Muscle of leg (tissue), 3 donors: ENCODE measurements at regions not wholly inside any gene's neighbourhood (a gene's known extent, or its start where the extent isn't known, plus 50 kb on each side); places are given as distances from the start of the nearest gene placed in this dataset.

ENCODE experiments used
- DNase-seq: peaks from one replicate; pipeline ENCODE4 v3.0.0; 2013
- H3K27ac ChIP-seq: one replicate; pipeline ENCODE4 v1.5.1; 2013; ENCODE audit warnings: mild to moderate bottlenecking, low read length, control low read depth
- H3K27me3 ChIP-seq: one replicate; pipeline ENCODE4 v1.6.1; 2013; ENCODE audit warnings: low read length; ENCODE audit not compliant: control insufficient read depth, insufficient read depth
- H3K36me3 ChIP-seq: one replicate; pipeline ENCODE4 v1.6.1; 2013; ENCODE audit warnings: low read length; ENCODE audit not compliant: control insufficient read depth, insufficient read depth
- H3K4me1 ChIP-seq: one replicate; pipeline ENCODE4 v1.6.1; 2013; ENCODE audit warnings: low read length; ENCODE audit not compliant: control insufficient read depth, insufficient read depth
- H3K4me3 ChIP-seq: one replicate; pipeline ENCODE4 v1.5.1; 2013; ENCODE audit warnings: low read length, control low read depth
- H3K9me3 ChIP-seq: replicated peaks from 2 replicates; pipeline ENCODE4 v1.6.1; 2013; ENCODE audit warnings: low read depth, low read length; ENCODE audit not compliant: control insufficient read depth
- WGBS: methylation state at CpG from one replicate; pipeline ENCODE4 v1.1.5; 2013; ENCODE audit warnings: missing lambda C conversion rate; ENCODE audit not compliant: insufficient coverage; 5-methylcytosine and 5-hydroxymethylcytosine counted together

- no peak for DNase-seq
- Histone ChIP-seq H3K9me3 (no peaks in the 10 kb centered on the region), H3K36me3 (no peaks in the 10 kb centered on the region), H3K27ac (no peak overlapping the region), H3K4me1 (no peaks in the 10 kb centered on the region), H3K27me3 (no peaks in the 10 kb centered on the region), H3K4me3 (no peak overlapping the region)
- 100% methylated on average over 1 of the region's 1 CpG for WGBS
Observed at GRCh38 chr2:196445991-196446390, 193.5 kb upstream of the CCDC150 start.

GRCh38 chr2:196448407-196449079 lies 191.0 kb upstream of the CCDC150 start:
- Histone ChIP-seq H3K4me3 (no peak overlapping the region), H3K27ac (no peak overlapping the region), H3K4me1 (no peaks in the 10 kb centered on the region), H3K9me3 (no peaks in the 10 kb centered on the region), H3K27me3 (no peaks in the 10 kb centered on the region), H3K36me3 (no peaks in the 10 kb centered on the region)
- no peak for DNase-seq
- WGBS = 94% methylated on average over 4 of the region's 5 CpGs

- Histone ChIP-seq H3K27ac (no peak overlapping the region), H3K9me3 (no peaks in the 10 kb centered on the region), H3K27me3 (no peaks in the 10 kb centered on the region), H3K4me1 (no peaks in the 10 kb centered on the region), H3K36me3 (no peaks in the 10 kb centered on the region), H3K4me3 (no peak overlapping the region)
- no peak for DNase-seq
- WGBS = no CpG with 5 or more reads among the region's 1 CpG
Observed at GRCh38 chr2:196449083-196449482, 190.4 kb upstream of the CCDC150 start.

DNA sequence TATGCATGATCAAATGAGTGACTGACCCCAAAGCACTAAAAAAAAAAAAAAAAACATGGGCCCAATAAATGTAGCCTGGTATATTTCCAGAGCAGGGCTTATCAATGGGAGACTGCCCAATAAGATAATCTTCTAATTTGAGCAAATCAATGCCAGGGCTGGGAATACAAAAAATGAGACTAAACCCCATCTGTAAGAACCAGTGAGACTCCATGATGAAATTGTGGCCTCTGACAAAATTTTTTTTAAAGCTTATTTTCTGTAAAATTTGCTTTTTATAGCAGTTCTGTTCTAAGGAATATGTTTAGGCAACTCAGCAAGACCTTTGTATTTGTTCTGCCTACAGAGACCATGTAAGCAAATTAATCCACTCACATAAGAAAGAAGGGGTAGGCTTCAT lies 186.8 kb upstream of the CCDC150 start:
- Histone ChIP-seq H3K4me3 (no peak overlapping the region), H3K27ac (no peak overlapping the region)

GRCh38 chr2:196453613-196454047 lies 185.9 kb upstream of the CCDC150 start:
- no CpG with 5 or more reads among the region's 4 CpGs for WGBS
- H3K4me1 ChIP-seq = no peaks in the 10 kb centered on the region
- no peaks in the 10 kb centered on the region for H3K36me3 ChIP-seq
- peak; percentile 69 for DNase-seq
- no peak overlapping the region for H3K27ac ChIP-seq
- H3K27me3 ChIP-seq = no peaks in the 10 kb centered on the region
- no peaks in the 10 kb centered on the region for H3K9me3 ChIP-seq
- no peak overlapping the region for H3K4me3 ChIP-seq

More for the DNA sequence above, 186.8 kb upstream of the CCDC150 start:
- Histone ChIP-seq H3K4me1 (no peaks in the 10 kb centered on the region), H3K9me3 (no peaks in the 10 kb centered on the region), H3K27me3 (no peaks in the 10 kb centered on the region), H3K36me3 (no peaks in the 10 kb centered on the region)
- DNase-seq = no peak

DNA sequence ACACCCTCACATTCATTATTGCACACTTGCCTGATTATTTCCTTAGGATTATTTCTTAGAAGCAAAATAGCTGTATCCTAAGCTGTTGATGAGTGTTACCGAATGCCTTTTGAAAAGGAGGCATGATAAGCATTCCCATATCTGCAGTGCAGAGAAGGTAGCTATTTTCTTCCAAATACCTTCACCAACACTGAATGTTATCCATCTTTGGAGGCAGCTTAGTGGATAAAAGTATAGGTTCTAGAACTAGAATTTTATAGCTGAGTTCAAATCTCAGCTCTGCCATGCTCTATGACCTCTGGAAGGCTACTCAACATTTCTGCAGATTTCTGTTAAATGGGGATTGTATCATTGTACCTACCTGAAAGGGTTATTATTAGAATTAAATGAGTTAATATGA lies 185.0 kb upstream of the CCDC150 start:
- no peaks in the 10 kb centered on the region for H3K9me3 ChIP-seq
- no peak overlapping the region for H3K27ac ChIP-seq
- DNase-seq = no peak
- H3K4me3 ChIP-seq = no peak overlapping the region
- WGBS = no CpG with 5 or more reads among the region's 1 CpG
- H3K27me3 ChIP-seq = no peaks in the 10 kb centered on the region
- no peaks in the 10 kb centered on the region for H3K36me3 ChIP-seq
- H3K4me1 ChIP-seq = no peaks in the 10 kb centered on the region

DNA sequence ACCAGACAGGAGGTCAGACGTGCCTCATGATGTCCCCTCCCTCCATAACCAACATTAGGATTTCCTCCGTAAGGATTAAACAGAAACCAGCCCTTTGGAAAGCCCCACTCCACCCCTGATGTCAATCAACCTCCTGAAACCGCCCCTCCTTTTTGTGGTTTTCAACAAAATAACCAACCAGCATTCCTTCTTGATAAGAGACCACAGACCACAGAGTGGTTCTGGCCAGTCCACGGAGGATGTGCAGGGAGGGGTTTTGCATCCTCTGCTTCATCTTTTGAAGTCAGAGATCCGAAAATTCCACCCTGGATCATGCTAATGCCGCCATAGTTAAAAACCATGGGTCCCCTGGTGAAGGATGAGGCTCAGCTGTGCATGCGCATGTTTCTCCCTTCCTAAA lies 180.0 kb upstream of the CCDC150 start:
- Histone ChIP-seq H3K9me3 (no peaks in the 10 kb centered on the region), H3K36me3 (no peaks in the 10 kb centered on the region), H3K4me3 (no peak overlapping the region), H3K27me3 (no peaks in the 10 kb centered on the region), H3K27ac (no peak overlapping the region), H3K4me1 (no peaks in the 10 kb centered on the region)
- WGBS = 64% methylated on average over 7 of the region's 7 CpGs
- no peak for DNase-seq

GRCh38 chr2:196463706-196464105 lies 175.8 kb upstream of the CCDC150 start:
- no peaks in the 10 kb centered on the region for H3K9me3 ChIP-seq
- no peaks in the 10 kb centered on the region for H3K36me3 ChIP-seq
- H3K4me1 ChIP-seq = no peaks in the 10 kb centered on the region

GRCh38 chr2:196464311-196464710 lies 175.2 kb upstream of the CCDC150 start:
- Histone ChIP-seq H3K27ac (no peak overlapping the region), H3K36me3 (no peaks in the 10 kb centered on the region), H3K27me3 (no peaks in the 10 kb centered on the region), H3K4me1 (no peaks in the 10 kb centered on the region), H3K4me3 (no peak overlapping the region), H3K9me3 (no peaks in the 10 kb centered on the region)
- no CpG with 5 or more reads among the region's 2 CpGs for WGBS
- no peak for DNase-seq

More at GRCh38 chr2:196463706-196464105, 175.8 kb upstream of the CCDC150 start:
- no peaks in the 10 kb centered on the region for H3K27me3 ChIP-seq
- DNase-seq = no peak
- H3K4me3 ChIP-seq = no peak overlapping the region
- no CpG with 5 or more reads among the region's 1 CpG for WGBS
- H3K27ac ChIP-seq = no peak overlapping the region

DNA sequence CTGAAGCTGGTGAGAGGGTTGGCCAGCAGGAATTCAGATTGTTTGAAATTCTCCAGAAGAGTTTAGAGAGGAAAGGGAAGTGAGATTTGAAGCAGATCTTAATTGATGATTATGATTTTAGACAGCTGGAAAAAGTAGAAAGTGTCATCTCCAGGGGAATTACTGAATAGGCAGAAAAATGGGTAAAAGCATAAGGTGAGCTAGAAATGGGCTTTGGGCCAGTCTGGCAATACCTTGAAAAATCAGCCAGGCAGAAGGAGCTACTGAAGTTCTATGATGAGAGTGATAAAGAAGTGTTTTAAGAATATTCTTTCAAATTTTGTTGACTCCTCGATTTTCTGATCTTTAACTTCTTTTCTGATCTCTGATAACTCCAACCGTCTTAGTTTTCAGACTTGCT lies 172.9 kb upstream of the CCDC150 start:
- Histone ChIP-seq H3K36me3 (no peaks in the 10 kb centered on the region), H3K9me3 (no peaks in the 10 kb centered on the region), H3K27me3 (no peaks in the 10 kb centered on the region), H3K4me3 (no peak overlapping the region), H3K4me1 (no peaks in the 10 kb centered on the region), H3K27ac (no peak overlapping the region)
- WGBS = 58% methylated on average over 2 of the region's 2 CpGs
- no peak for DNase-seq

- no peaks in the 10 kb centered on the region for H3K27me3 ChIP-seq
- H3K4me3 ChIP-seq = no peak overlapping the region
- H3K9me3 ChIP-seq = no peaks in the 10 kb centered on the region
- no peaks in the 10 kb centered on the region for H3K36me3 ChIP-seq
- no peak for DNase-seq
- H3K4me1 ChIP-seq = no peaks in the 10 kb centered on the region
- H3K27ac ChIP-seq = no peak overlapping the region
- WGBS = 100% methylated on average over 2 of the region's 3 CpGs
Observed at GRCh38 chr2:196468394-196468793, 171.1 kb upstream of the CCDC150 start.
